K562 (cell line): ENCODE measurements at regions not wholly inside any gene's neighbourhood (a gene's known extent, or its start where the extent isn't known, plus 50 kb on each side); places are given as distances from the start of the nearest gene placed in this dataset.

Source experiments
- ATAC-seq: fragments of 200-7000 bp; cut with Tn5 transposase; 3 replicates; pipeline ENCODE4 v1.9.1; 2020; ENCODE audit warnings: moderate library complexity
- BruUV-seq: library from RNA; stranded (reverse); fragments of 400-500 nt; replicated peaks from 2 replicates; lab custom pipeline; 2021; lab: Mats Ljungman, UMichigan
- CTCF ChIA-PET: fragments of 300-600 bp; formaldehyde crosslinking; extraction: SDS; loops from one replicate; lab custom pipeline; 2021; ENCODE audit warnings: low intra/inter-chr PET ratio; lab: Yijun Ruan, JAX
- POLR2A ChIA-PET: fragments of 300-600, 350-650 bp; sonication (Branson Sonifier 250); formaldehyde crosslinking; extraction: SDS; loops from one replicate; lab custom pipeline; 2021; ENCODE audit warnings: antibody characterized with exemption, inconsistent platforms; lab: Yijun Ruan, JAX
- DNase-seq, 4 experiments: peaks; one replicate each; pipeline versions ENCODE4 v3.0.0 to v3.0.0-alpha.2; 2011 to 2018; ENCODE audit warnings: low spot score in 3 of 4, mixed read lengths in 3 of 4; ENCODE audit errors: extremely low read depth in 1 of 4
- FAIRE-seq: peaks from 2 replicates; lab custom pipeline; 2011; peaks lifted over from hg19 to GRCh38; lab: Jason Lieb, UNC
- H2AFZ ChIP-seq: 2 replicates; pipeline ENCODE4 v1.6.0; 2011; ENCODE audit warnings: low read depth, low read length, control low read depth, inconsistent platforms
- H3K27ac ChIP-seq: fragments of 200-600 bp; 3 replicates; pipeline ENCODE4 v1.8.0; 2011; ENCODE audit warnings: low read depth, mild to moderate bottlenecking, control low read depth, inconsistent platforms, low read length, moderate library complexity, mixed read lengths; ENCODE audit errors: extremely low read depth
- H3K27me3 ChIP-seq, 2 experiments: fragments of 300-600 bp in 1 of 2; 2 replicates in 1 of 2; 3 replicates in 1 of 2; pipeline versions ENCODE4 v1.6.0 to v1.8.0; 2011; ENCODE audit warnings: inconsistent platforms in 2 of 2, low read length in 2 of 2, mild to moderate bottlenecking in 1 of 2, mixed read lengths in 1 of 2, moderate library complexity in 1 of 2; ENCODE audit not compliant: control insufficient read depth in 2 of 2, insufficient read depth in 2 of 2
- H3K36me3 ChIP-seq: fragments of 300-600 bp; 3 replicates; pipeline ENCODE4 v1.8.0; 2011; ENCODE audit warnings: mild to moderate bottlenecking, low read length, inconsistent platforms; ENCODE audit not compliant: control insufficient read depth, insufficient read depth
- H3K4me1 ChIP-seq, 2 experiments: fragments of 200-600 bp in 1 of 2; replicated peaks in 1 of 2; 2 replicates in 1 of 2; 3 replicates in 1 of 2; pipeline versions ENCODE4 v1.5.1 to v1.8.0; 2011; ENCODE audit warnings: inconsistent platforms in 2 of 2, low read length in 2 of 2, mild to moderate bottlenecking in 1 of 2, mixed read lengths in 1 of 2, moderate library complexity in 1 of 2; ENCODE audit not compliant: control insufficient read depth in 2 of 2, insufficient read depth in 2 of 2
- H3K4me2 ChIP-seq: 2 replicates; pipeline ENCODE4 v1.6.1; 2011; ENCODE audit warnings: low read length, control low read depth, inconsistent platforms, mixed read lengths; ENCODE audit not compliant: insufficient read depth
- H3K4me3 ChIP-seq: fragments of 200-600 bp; sonication (generic), shearing (Covaris generic); 2 replicates; pipeline ENCODE4 v1.5.1; 2016; ENCODE audit warnings: control low read depth, inconsistent platforms
- H3K79me2 ChIP-seq: fragments of 200-600 bp; 3 replicates; pipeline ENCODE4 v1.8.0; 2011; ENCODE audit warnings: low read length, inconsistent platforms; ENCODE audit not compliant: control insufficient read depth, insufficient read depth
- H3K9ac ChIP-seq, 2 experiments: 2 replicates each; pipeline versions ENCODE4 v1.6.0 to v1.6.1; 2011; ENCODE audit warnings: low read depth in 2 of 2, low read length in 2 of 2, control low read depth in 1 of 2, inconsistent platforms in 1 of 2, mild to moderate bottlenecking in 1 of 2, mixed read lengths in 1 of 2; ENCODE audit not compliant: insufficient read depth in 1 of 2
- H3K9me1 ChIP-seq: one replicate; pipeline ENCODE4 v1.6.0; 2011; ENCODE audit warnings: inconsistent platforms, mild to moderate bottlenecking, low read length, moderate library complexity; ENCODE audit not compliant: control insufficient read depth, insufficient read depth
- H3K9me3 ChIP-seq: replicated peaks from 2 replicates; pipeline ENCODE4 v1.5.1; 2011; ENCODE audit warnings: low read depth, low read length, inconsistent platforms; ENCODE audit not compliant: control insufficient read depth, insufficient read depth
- H4K20me1 ChIP-seq: replicated peaks from 2 replicates; pipeline ENCODE4 v1.6.1; 2011; ENCODE audit warnings: low read length, inconsistent platforms, mixed read lengths; ENCODE audit not compliant: control insufficient read depth, insufficient read depth
- ESRRA ChIP-seq: fragments of 450-650 bp; IDR thresholded peaks from 2 replicates; pipeline ENCODE4 v1.6.1; 2014; ENCODE audit warnings: low read depth, mild to moderate bottlenecking, moderate library complexity, borderline replicate concordance
- ETV1 ChIP-seq: fragments of 450-650 bp; conservative IDR thresholded peaks from 2 replicates; pipeline ENCODE4 v1.6.1; 2016; ENCODE audit warnings: missing genetic modification characterization, control low read depth, low read depth, missing compliant biosample characterization
- JUND ChIP-seq, 2 experiments: IDR thresholded peaks; 2 replicates in 1 of 2; 3 replicates in 1 of 2; pipeline ENCODE4 v1.6.1; 2011; ENCODE audit warnings: borderline replicate concordance in 2 of 2, low read depth in 2 of 2, low read length in 2 of 2, improper control_type of control experiment in 1 of 2, missing biosample characterization in 1 of 2, missing genetic modification characterization in 1 of 2, missing genetic modification reagents in 1 of 2
- LEF1 ChIP-seq: fragments of 450-650 bp; IDR thresholded peaks from 2 replicates; pipeline ENCODE4 v1.6.1; 2016; ENCODE audit warnings: mild to moderate bottlenecking
- NCOR1 ChIP-seq: fragments of 450-650 bp; IDR thresholded peaks from 2 replicates; pipeline ENCODE4 v1.6.1; 2016; ENCODE audit warnings: mild to moderate bottlenecking, moderate library complexity
- RB1 ChIP-seq: fragments of 450-650 bp; IDR thresholded peaks from 2 replicates; pipeline ENCODE4 v1.6.1; 2017; ENCODE audit warnings: low read depth, mild to moderate bottlenecking
- SIN3B ChIP-seq: fragments of 450-650 bp; IDR thresholded peaks from 2 replicates; pipeline ENCODE4 v1.6.1; 2017; ENCODE audit warnings: low read depth, mild to moderate bottlenecking, moderate library complexity
- SNAPC5 ChIP-seq: fragments of 250-450 bp; sonication (Bioruptor Pico); IDR thresholded peaks from 2 replicates; pipeline ENCODE4 v1.8.0; 2021; ENCODE audit warnings: moderate library complexity, mild to moderate bottlenecking, inconsistent platforms
- ZC3H11A ChIP-seq: IDR thresholded peaks from 2 replicates; pipeline ENCODE4 v1.6.1; 2012; ENCODE audit warnings: low read depth, low read length, improper control_type of control experiment
- ZNF311 ChIP-seq: fragments of 250-450 bp; sonication (Bioruptor Pico); IDR thresholded peaks from 2 replicates; pipeline ENCODE4 v1.4.0; 2020; ENCODE audit warnings: mild to moderate bottlenecking, moderate library complexity
- ZNF384 ChIP-seq: IDR thresholded peaks from 2 replicates; pipeline ENCODE4 v1.6.1; 2012; ENCODE audit warnings: low read depth, low read length, improper control_type of control experiment
- ZNF76 ChIP-seq: fragments of 250-450 bp; sonication (Bioruptor Pico); IDR thresholded peaks from 2 replicates; pipeline ENCODE4 v1.4.0; 2020; ENCODE audit warnings: mild to moderate bottlenecking, moderate library complexity, borderline replicate concordance
- ZNF778 ChIP-seq: fragments of 450-650 bp; formaldehyde crosslinking; IDR thresholded peaks from 2 replicates; pipeline ENCODE4 v1.4.0; 2020; ENCODE audit warnings: mild to moderate bottlenecking, moderate library complexity
- WGBS: fragments of 100-300 bp; shearing (Covaris generic); methylation state at CpG from one replicate; pipeline ENCODE4 v1.1.6; 2016; ENCODE audit warnings: low coverage, mixed read lengths; ENCODE audit not compliant: insufficient coverage; ENCODE audit errors: missing lambda C conversion rate; 5-methylcytosine and 5-hydroxymethylcytosine counted together
- in situ Hi-C: fragments of 300-500 bp; cut with MboI; formaldehyde crosslinking; loops from 4 replicates; pipeline ENCODE4 v1.15.0; 2018; ENCODE audit warnings: inconsistent platforms, mixed read lengths
- intact Hi-C: fragments of 100-400 bp; cut with micrococcal nuclease; formaldehyde crosslinking; loops from 2 replicates; pipeline ENCODE4 v1.14.2; 2022
- TF ChIP-seq, protein P1 (sequence below): fragments of 450-650 bp; conservative IDR thresholded peaks from 2 replicates; pipeline ENCODE4 v1.6.1; 2016; ENCODE audit warnings: missing genetic modification characterization, low read depth, mild to moderate bottlenecking, control low read depth, missing compliant biosample characterization
- TF ChIP-seq, protein P2 (sequence below), 2 experiments: IDR thresholded peaks; 2 replicates each; pipeline ENCODE4 v1.6.1; 2012; ENCODE audit warnings: improper control_type of control experiment in 2 of 2, low read depth in 2 of 2, low read length in 2 of 2, borderline replicate concordance in 1 of 2
- TF ChIP-seq, protein P3 (sequence below): sonication (generic); formaldehyde crosslinking; IDR thresholded peaks from 2 replicates; pipeline ENCODE4 v1.8.1; 2023; ENCODE audit warnings: mild to moderate bottlenecking, missing genetic modification reagents

DNA sequence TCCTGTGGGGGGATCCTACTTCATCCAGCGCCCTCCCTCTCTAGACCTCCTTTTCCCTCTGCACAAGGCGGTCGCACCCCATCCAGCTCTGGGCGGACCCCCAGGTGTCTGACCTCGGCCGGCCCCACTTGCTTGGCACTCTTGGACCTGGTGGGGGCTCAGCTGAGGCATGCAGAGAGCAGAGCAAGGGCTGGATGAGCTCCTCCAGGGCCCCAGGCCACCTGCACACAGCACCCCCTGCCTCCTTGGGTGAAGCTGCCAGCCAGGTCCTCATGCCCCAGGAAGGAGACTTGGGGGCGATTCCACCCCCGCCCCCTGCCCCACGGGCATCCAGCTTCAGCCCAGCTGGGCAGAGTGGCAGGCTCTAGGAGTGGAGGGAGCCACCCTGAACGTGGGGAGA lies 159.4 kb upstream of the GSE1 start:
- Histone ChIP-seq H3K4me2 (no peak overlapping the region), H3K4me1 (peaks cover 9 to 74% of the 10 kb centered on the region in 2 experiments; a peak in 4 of 5 replicates), H2AFZ (no peak overlapping the region), H3K9ac (peak overlapping the region in 1 of 2 experiments; percentile 46; a peak in 1 of 4 replicates), H3K9me1 (peaks cover 1% of the 10 kb centered on the region), H4K20me1 (peaks cover 10% of the 10 kb centered on the region; the same call in 1 of the 2 replicates), H3K79me2 (no peaks in the 10 kb centered on the region), H3K4me3 (no peak overlapping the region), H3K27me3 (no peaks in the 10 kb centered on the region), H3K27ac (no peak overlapping the region), H3K36me3 (no peaks in the 10 kb centered on the region), H3K9me3 (no peaks in the 10 kb centered on the region)
- CTCF ChIA-PET: no interaction called here
- BruUV-seq: no TSS peak
- 60% methylated on average over 9 of the region's 10 CpGs for WGBS
- intact Hi-C loops (no loop called here), in situ Hi-C loops (no loop called here)
- ATAC-seq (no peak), DNase-seq (no peak), FAIRE-seq (no peak)
- TF ChIP-seq NCOR1: no peak
- TF ChIP-seq, protein P1, sequence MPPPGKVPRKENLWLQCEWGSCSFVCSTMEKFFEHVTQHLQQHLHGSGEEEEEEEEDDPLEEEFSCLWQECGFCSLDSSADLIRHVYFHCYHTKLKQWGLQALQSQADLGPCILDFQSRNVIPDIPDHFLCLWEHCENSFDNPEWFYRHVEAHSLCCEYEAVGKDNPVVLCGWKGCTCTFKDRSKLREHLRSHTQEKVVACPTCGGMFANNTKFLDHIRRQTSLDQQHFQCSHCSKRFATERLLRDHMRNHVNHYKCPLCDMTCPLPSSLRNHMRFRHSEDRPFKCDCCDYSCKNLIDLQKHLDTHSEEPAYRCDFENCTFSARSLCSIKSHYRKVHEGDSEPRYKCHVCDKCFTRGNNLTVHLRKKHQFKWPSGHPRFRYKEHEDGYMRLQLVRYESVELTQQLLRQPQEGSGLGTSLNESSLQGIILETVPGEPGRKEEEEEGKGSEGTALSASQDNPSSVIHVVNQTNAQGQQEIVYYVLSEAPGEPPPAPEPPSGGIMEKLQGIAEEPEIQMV: no peak
- TF ChIP-seq ZNF311 (CRISPR knock-in tag): no peak
- no peak for TF ChIP-seq RB1
- TF ChIP-seq, protein P2, sequence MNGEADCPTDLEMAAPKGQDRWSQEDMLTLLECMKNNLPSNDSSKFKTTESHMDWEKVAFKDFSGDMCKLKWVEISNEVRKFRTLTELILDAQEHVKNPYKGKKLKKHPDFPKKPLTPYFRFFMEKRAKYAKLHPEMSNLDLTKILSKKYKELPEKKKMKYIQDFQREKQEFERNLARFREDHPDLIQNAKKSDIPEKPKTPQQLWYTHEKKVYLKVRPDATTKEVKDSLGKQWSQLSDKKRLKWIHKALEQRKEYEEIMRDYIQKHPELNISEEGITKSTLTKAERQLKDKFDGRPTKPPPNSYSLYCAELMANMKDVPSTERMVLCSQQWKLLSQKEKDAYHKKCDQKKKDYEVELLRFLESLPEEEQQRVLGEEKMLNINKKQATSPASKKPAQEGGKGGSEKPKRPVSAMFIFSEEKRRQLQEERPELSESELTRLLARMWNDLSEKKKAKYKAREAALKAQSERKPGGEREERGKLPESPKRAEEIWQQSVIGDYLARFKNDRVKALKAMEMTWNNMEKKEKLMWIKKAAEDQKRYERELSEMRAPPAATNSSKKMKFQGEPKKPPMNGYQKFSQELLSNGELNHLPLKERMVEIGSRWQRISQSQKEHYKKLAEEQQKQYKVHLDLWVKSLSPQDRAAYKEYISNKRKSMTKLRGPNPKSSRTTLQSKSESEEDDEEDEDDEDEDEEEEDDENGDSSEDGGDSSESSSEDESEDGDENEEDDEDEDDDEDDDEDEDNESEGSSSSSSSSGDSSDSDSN (IDR thresholded peaks at IDR 0.05; ENCODE audit: borderline replicate concordance in 1 of 2, low read depth in 2 of 2, low read length in 2 of 2): no peak
- TF ChIP-seq SIN3B: no peak
- no peak for TF ChIP-seq ETV1 (tag)
- TF ChIP-seq ZNF384: no peak
- TF ChIP-seq ZNF76 (CRISPR knock-in tag): no peak
- no peak for TF ChIP-seq JUND (IDR thresholded peaks at IDR 0.05; ENCODE audit: borderline replicate concordance, low read depth, low read length)
- no peak for TF ChIP-seq JUND (tag; IDR thresholded peaks at IDR 0.05; ENCODE audit: borderline replicate concordance, low read depth, low read length)
- TF ChIP-seq ZC3H11A: no peak
- no peak for TF ChIP-seq ZNF778
- no peak for TF ChIP-seq ESRRA
- TF ChIP-seq, protein P3, sequence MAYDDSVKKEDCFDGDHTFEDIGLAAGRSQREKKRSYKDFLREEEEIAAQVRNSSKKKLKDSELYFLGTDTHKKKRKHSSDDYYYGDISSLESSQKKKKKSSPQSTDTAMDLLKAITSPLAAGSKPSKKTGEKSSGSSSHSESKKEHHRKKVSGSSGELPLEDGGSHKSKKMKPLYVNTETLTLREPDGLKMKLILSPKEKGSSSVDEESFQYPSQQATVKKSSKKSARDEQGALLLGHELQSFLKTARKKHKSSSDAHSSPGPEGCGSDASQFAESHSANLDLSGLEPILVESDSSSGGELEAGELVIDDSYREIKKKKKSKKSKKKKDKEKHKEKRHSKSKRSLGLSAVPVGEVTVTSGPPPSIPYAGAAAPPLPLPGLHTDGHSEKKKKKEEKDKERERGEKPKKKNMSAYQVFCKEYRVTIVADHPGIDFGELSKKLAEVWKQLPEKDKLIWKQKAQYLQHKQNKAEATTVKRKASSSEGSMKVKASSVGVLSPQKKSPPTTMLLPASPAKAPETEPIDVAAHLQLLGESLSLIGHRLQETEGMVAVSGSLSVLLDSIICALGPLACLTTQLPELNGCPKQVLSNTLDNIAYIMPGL (CRISPR knock-in tag): no peak
- no peak for TF ChIP-seq SNAPC5 (CRISPR knock-in tag)
- TF ChIP-seq LEF1: no peak
- POLR2A ChIA-PET: interaction anchor here (0.6 to 1.7 kb wide), 7 partner anchors 8 to 273 kb away, joined by 3 to 6 read pairs (median 4); no protein-coding TSS in a partner anchor
